Smooth muscle cell (in vitro differentiated cells): ENCODE measurements at regions not wholly inside any gene's neighbourhood (a gene's known extent, or its start where the extent isn't known, plus 50 kb on each side); places are given as distances from the start of the nearest gene placed in this dataset.

Source experiments
- DNase-seq: peaks from one replicate; lab custom pipeline; 2025; ENCODE audit not compliant: unreplicated experiment; lab: John Stamatoyannopoulos, UW
- H2AFZ ChIP-seq: fragments of 200-600 bp; sonication (generic); 2 replicates; pipeline ENCODE4 v1.6.0; 2016; ENCODE audit warnings: antibody characterized with exemption, low read depth, mild to moderate bottlenecking
- H3F3A ChIP-seq: fragments of 200-600 bp; sonication (generic); 2 replicates; pipeline ENCODE4 v1.6.0; 2017; ENCODE audit warnings: antibody characterized with exemption, low read depth
- H3K27ac ChIP-seq: fragments of 200-600 bp; sonication (generic); 2 replicates; pipeline ENCODE4 v1.5.1; 2016; ENCODE audit warnings: low read depth, mild to moderate bottlenecking
- H3K27me3 ChIP-seq: fragments of 200-600 bp; sonication (generic); 2 replicates; pipeline ENCODE4 v1.6.1; 2016; ENCODE audit warnings: low read depth, mild to moderate bottlenecking
- H3K36me3 ChIP-seq: fragments of 200-600 bp; sonication (generic); 2 replicates; pipeline ENCODE4 v1.5.1; 2016; ENCODE audit warnings: low read depth
- H3K4me1 ChIP-seq: fragments of 200-600 bp; sonication (generic); 2 replicates; pipeline ENCODE4 v1.5.1; 2016; ENCODE audit warnings: low read depth
- H3K4me2 ChIP-seq: fragments of 200-600 bp; sonication (generic); 2 replicates; pipeline ENCODE4 v1.6.0; 2016; ENCODE audit warnings: mild to moderate bottlenecking
- H3K4me3 ChIP-seq: fragments of 200-600 bp; sonication (generic); 2 replicates; pipeline ENCODE4 v1.5.1; 2016; ENCODE audit warnings: mild to moderate bottlenecking
- H3K79me2 ChIP-seq: fragments of 200-600 bp; sonication (generic); 2 replicates; pipeline ENCODE4 v1.6.0; 2016; ENCODE audit warnings: low read depth, mild to moderate bottlenecking
- H3K9ac ChIP-seq: fragments of 200-600 bp; sonication (generic); 2 replicates; pipeline ENCODE4 v1.6.0; 2016; ENCODE audit warnings: low read depth
- H3K9me3 ChIP-seq: fragments of 200-600 bp; sonication (generic); replicated peaks from 2 replicates; pipeline ENCODE4 v1.5.1; 2016; ENCODE audit warnings: low read depth
- H4K20me1 ChIP-seq: fragments of 200-600 bp; sonication (generic); 2 replicates; pipeline ENCODE4 v1.6.0; 2016; ENCODE audit warnings: low read depth
- CTCF ChIP-seq: fragments of 200-600 bp; sonication (generic); IDR thresholded peaks from 2 replicates; pipeline ENCODE4 v1.5.1; 2017; ENCODE audit warnings: borderline replicate concordance, mild to moderate bottlenecking, antibody characterized with exemption; ENCODE audit not compliant: insufficient read depth, poor library complexity, severe bottlenecking
- WGBS: methylation state at CpG from one replicate; pipeline ENCODE4 v1.1.7; 2016; ENCODE audit warnings: low lambda C conversion rate; 5-methylcytosine and 5-hydroxymethylcytosine counted together

- Histone ChIP-seq H3K27me3 (no peaks in the 10 kb centered on the region), H4K20me1 (no peaks in the 10 kb centered on the region), H3K9ac (no peak overlapping the region), H3K4me3 (no peak overlapping the region), H3K79me2 (no peaks in the 10 kb centered on the region), H2AFZ (no peak overlapping the region), H3F3A (no peaks in the 10 kb centered on the region), H3K36me3 (no peaks in the 10 kb centered on the region), H3K27ac (no peak overlapping the region), H3K9me3 (no peaks in the 10 kb centered on the region), H3K4me2 (no peak overlapping the region), H3K4me1 (no peaks in the 10 kb centered on the region)
- WGBS: 100% methylated on average over 2 of the region's 2 CpGs
- TF ChIP-seq CTCF: no peak
- DNase-seq: no peak
Measured at GRCh38 chr16:72680732-72681131, 367.2 kb downstream of the ZFHX3 start.

GRCh38 chr16:72679856-72680255 is 368.1 kb downstream of the ZFHX3 start:
- Histone ChIP-seq H3K36me3 (no peaks in the 10 kb centered on the region), H4K20me1 (no peaks in the 10 kb centered on the region), H3K4me3 (no peak overlapping the region), H3K4me2 (no peak overlapping the region), H3K79me2 (no peaks in the 10 kb centered on the region), H3K27me3 (no peaks in the 10 kb centered on the region), H3F3A (no peaks in the 10 kb centered on the region), H2AFZ (no peak overlapping the region), H3K4me1 (no peaks in the 10 kb centered on the region), H3K27ac (no peak overlapping the region), H3K9ac (no peak overlapping the region), H3K9me3 (no peaks in the 10 kb centered on the region)
- no peak for DNase-seq
- no peak for TF ChIP-seq CTCF

- Histone ChIP-seq H3K9me3 (no peaks in the 10 kb centered on the region), H3K4me2 (no peak overlapping the region), H2AFZ (no peak overlapping the region), H3F3A (no peaks in the 10 kb centered on the region), H3K9ac (no peak overlapping the region), H3K4me3 (no peak overlapping the region), H4K20me1 (no peaks in the 10 kb centered on the region), H3K27me3 (no peaks in the 10 kb centered on the region), H3K27ac (no peak overlapping the region), H3K4me1 (no peaks in the 10 kb centered on the region), H3K79me2 (no peaks in the 10 kb centered on the region), H3K36me3 (peaks cover 3% of the 10 kb centered on the region)
- 94% methylated on average over 2 of the region's 2 CpGs for WGBS
- no peak for TF ChIP-seq CTCF
- no peak for DNase-seq
Measured at GRCh38 chr16:72677662-72678447, 370.1 kb downstream of the ZFHX3 start.

- Histone ChIP-seq H3K4me1 (no peaks in the 10 kb centered on the region), H2AFZ (no peak overlapping the region), H3K4me3 (no peak overlapping the region), H4K20me1 (no peaks in the 10 kb centered on the region), H3K27ac (no peak overlapping the region), H3K36me3 (peaks cover 3% of the 10 kb centered on the region), H3K27me3 (no peaks in the 10 kb centered on the region), H3K9ac (no peak overlapping the region), H3F3A (no peaks in the 10 kb centered on the region), H3K9me3 (peaks cover 7% of the 10 kb centered on the region), H3K4me2 (no peak overlapping the region), H3K79me2 (no peaks in the 10 kb centered on the region)
- DNase-seq: no peak
- WGBS: 87% methylated on average over 1 of the region's 1 CpG
- no peak for TF ChIP-seq CTCF
Measured at GRCh38 chr16:72673118-72673517, 374.8 kb downstream of the ZFHX3 start.
